Breast epithelium (tissue), 4 donors: ENCODE measurements at regions not wholly inside any gene's neighbourhood (a gene's known extent, or its start where the extent isn't known, plus 50 kb on each side); places are given as distances from the start of the nearest gene placed in this dataset.
A peak's percentile ranks its signal among the peaks of the same experiment; 100 is the strongest.

ENCODE experiments used
- DNase-seq, 2 donors: peaks; one replicate each; pipeline ENCODE4 v3.0.0-alpha.2; 2019; ENCODE audit warnings: low spot score in 2 of 2
- H3K27ac ChIP-seq, 2 donors: fragments of 200-600 bp; sonication (generic) in 1 of 2; one replicate each; pipeline ENCODE4 v1.5.1; 2016 to 2019; ENCODE audit warnings: mild to moderate bottlenecking in 1 of 2
- H3K27me3 ChIP-seq, 2 donors: fragments of 200-600 bp; sonication (generic) in 1 of 2; one replicate each; pipeline versions ENCODE4 v1.5.1 to v1.6.0; 2017 to 2019; ENCODE audit warnings: control low read depth in 1 of 2, mild to moderate bottlenecking in 1 of 2
- H3K36me3 ChIP-seq: fragments of 200-600 bp; one replicate; pipeline ENCODE4 v1.5.1; 2019
- H3K4me1 ChIP-seq, 2 donors: fragments of 200-600 bp; sonication (generic); one replicate each; pipeline ENCODE4 v1.5.1; 2016 to 2019; ENCODE audit warnings: control low read depth in 1 of 2
- H3K4me3 ChIP-seq, 3 donors: fragments of 200-600 bp; sonication (generic); 1 replicate in 2 of 3; 2 replicates in 1 of 3; pipeline ENCODE4 v1.5.1; 2016 to 2019; ENCODE audit warnings: mild to moderate bottlenecking in 3 of 3, moderate library complexity in 2 of 3
- H3K9me3 ChIP-seq, 2 donors: fragments of 200-600 bp; sonication (generic) in 1 of 2; one replicate each; pipeline ENCODE4 v1.5.1; 2016 to 2019; ENCODE audit warnings: control low read depth in 1 of 2
- POLR2A ChIP-seq: fragments of 450-650 bp; IDR thresholded peaks from one replicate; pipeline ENCODE4 v1.6.1; 2016; ENCODE audit warnings: antibody characterized with exemption, mild to moderate bottlenecking, moderate library complexity
- POLR2AphosphoS5 ChIP-seq, 3 donors: sonication (generic); formaldehyde crosslinking; IDR thresholded peaks; one replicate each; pipeline ENCODE4 v1.6.1; 2017; ENCODE audit warnings: antibody characterized with exemption in 3 of 3
- intact Hi-C: fragments of 100-400 bp; cut with DNase I; formaldehyde crosslinking; loops from one replicate; pipeline ENCODE4 v1.15.1; 2023; ENCODE audit warnings: low total_unique reads
- TF ChIP-seq, protein P1 (sequence below), 3 donors: fragments of 450-650 bp; IDR thresholded peaks; one replicate each; pipeline ENCODE4 v1.5.1; 2016 to 2017; ENCODE audit warnings: antibody characterized with exemption in 3 of 3, mild to moderate bottlenecking in 3 of 3, moderate library complexity in 3 of 3

GRCh38 chr11:92846491-92847125 lies 122.8 kb upstream of the MTNR1B start:
- no peaks in the 10 kb centered on the region for H3K36me3 ChIP-seq
- H3K27me3 ChIP-seq: no peaks in the 10 kb centered on the region
- no peak overlapping the region for H3K27ac ChIP-seq
- intact Hi-C loops: no loop called here
- H3K4me3 ChIP-seq: no peak overlapping the region
- TF ChIP-seq POLR2A: no peak
- no peak for TF ChIP-seq POLR2AphosphoS5 (IDR thresholded peaks at IDR 0.05)
- TF ChIP-seq, protein P1, sequence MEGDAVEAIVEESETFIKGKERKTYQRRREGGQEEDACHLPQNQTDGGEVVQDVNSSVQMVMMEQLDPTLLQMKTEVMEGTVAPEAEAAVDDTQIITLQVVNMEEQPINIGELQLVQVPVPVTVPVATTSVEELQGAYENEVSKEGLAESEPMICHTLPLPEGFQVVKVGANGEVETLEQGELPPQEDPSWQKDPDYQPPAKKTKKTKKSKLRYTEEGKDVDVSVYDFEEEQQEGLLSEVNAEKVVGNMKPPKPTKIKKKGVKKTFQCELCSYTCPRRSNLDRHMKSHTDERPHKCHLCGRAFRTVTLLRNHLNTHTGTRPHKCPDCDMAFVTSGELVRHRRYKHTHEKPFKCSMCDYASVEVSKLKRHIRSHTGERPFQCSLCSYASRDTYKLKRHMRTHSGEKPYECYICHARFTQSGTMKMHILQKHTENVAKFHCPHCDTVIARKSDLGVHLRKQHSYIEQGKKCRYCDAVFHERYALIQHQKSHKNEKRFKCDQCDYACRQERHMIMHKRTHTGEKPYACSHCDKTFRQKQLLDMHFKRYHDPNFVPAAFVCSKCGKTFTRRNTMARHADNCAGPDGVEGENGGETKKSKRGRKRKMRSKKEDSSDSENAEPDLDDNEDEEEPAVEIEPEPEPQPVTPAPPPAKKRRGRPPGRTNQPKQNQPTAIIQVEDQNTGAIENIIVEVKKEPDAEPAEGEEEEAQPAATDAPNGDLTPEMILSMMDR (IDR thresholded peaks at IDR 0.05): no peak
- no peaks in the 10 kb centered on the region for H3K4me1 ChIP-seq
- no peaks in the 10 kb centered on the region for H3K9me3 ChIP-seq
- no peak for DNase-seq

GRCh38 chr11:92848578-92848977 lies 120.9 kb upstream of the MTNR1B start:
- Histone ChIP-seq H3K27ac (no peak overlapping the region), H3K9me3 (no peaks in the 10 kb centered on the region), H3K36me3 (no peaks in the 10 kb centered on the region), H3K27me3 (no peaks in the 10 kb centered on the region), H3K4me3 (no peak overlapping the region), H3K4me1 (no peaks in the 10 kb centered on the region)
- intact Hi-C loops: no loop called here
- no peak for DNase-seq
- TF ChIP-seq, protein P1 (IDR thresholded peaks at IDR 0.05): no peak
- TF ChIP-seq POLR2AphosphoS5 (IDR thresholded peaks at IDR 0.05) (no peak), POLR2A (no peak)

DNA sequence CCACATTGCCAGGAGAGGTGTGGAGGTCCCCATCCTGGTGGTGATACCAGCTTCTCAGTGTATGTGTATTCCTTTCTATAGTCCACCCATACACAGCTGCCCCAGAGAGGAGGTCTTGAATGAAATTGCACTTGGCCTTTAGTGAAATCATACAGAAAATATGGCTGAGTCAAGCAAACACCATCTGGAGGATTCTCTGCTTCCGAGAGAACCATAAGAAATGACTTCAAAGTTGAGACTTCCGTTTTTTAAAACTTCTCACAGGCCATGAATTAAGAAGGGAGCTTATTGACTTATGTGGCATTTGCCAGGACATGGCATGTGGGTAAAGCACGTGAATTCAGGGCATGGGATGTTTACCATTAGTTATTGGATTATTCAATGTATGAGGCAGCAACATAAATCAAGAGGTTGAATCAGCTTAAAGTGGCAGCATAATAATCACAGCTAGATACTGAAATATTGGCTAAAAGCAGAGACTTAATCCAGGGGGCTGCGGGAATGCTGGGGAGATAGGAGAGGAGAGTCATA lies 119.1 kb upstream of the MTNR1B start:
- H3K4me3 ChIP-seq: no peak overlapping the region
- intact Hi-C loops: no loop called here
- no peak overlapping the region for H3K27ac ChIP-seq
- H3K36me3 ChIP-seq: no peaks in the 10 kb centered on the region
- H3K9me3 ChIP-seq: no peaks in the 10 kb centered on the region
- DNase-seq: no peak
- no peaks in the 10 kb centered on the region for H3K4me1 ChIP-seq
- TF ChIP-seq POLR2AphosphoS5 (IDR thresholded peaks at IDR 0.05) (no peak), POLR2A (no peak)
- TF ChIP-seq, protein P1 (IDR thresholded peaks at IDR 0.05): no peak
- no peaks in the 10 kb centered on the region for H3K27me3 ChIP-seq

- Histone ChIP-seq H3K36me3 (no peaks in the 10 kb centered on the region), H3K9me3 (no peaks in the 10 kb centered on the region), H3K27me3 (no peaks in the 10 kb centered on the region), H3K4me1 (no peaks in the 10 kb centered on the region), H3K27ac (no peak overlapping the region), H3K4me3 (no peak overlapping the region)
- TF ChIP-seq POLR2AphosphoS5 (IDR thresholded peaks at IDR 0.05): no peak
- TF ChIP-seq, protein P1 (IDR thresholded peaks at IDR 0.05): no peak
- no peak for TF ChIP-seq POLR2A
- intact Hi-C loops: no loop called here
- no peak for DNase-seq
Measured at GRCh38 chr11:92852229-92852628, 117.2 kb upstream of the MTNR1B start.

DNA sequence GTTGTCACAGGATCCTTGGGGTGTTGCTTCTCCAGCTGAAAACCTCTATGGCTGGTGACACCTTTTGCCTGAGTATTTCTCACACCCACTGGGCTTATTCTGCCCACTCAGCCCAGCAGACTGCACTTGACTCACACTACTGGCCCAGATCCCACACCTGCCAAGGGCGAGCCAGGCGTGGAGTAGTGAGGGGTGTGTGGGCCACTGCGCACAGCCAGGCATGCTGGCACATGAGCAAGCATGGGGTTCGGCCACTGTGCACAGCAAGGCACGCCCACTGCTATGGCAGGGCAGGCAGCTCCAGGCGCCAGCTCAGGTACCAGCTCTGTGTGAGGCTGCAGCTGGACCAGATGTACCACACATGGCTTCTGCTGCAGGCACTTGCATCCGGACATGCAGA lies 116.5 kb upstream of the MTNR1B start:
- Histone ChIP-seq H3K4me1 (no peaks in the 10 kb centered on the region), H3K27me3 (no peaks in the 10 kb centered on the region), H3K36me3 (no peaks in the 10 kb centered on the region), H3K4me3 (no peak overlapping the region), H3K9me3 (no peaks in the 10 kb centered on the region), H3K27ac (no peak overlapping the region)
- intact Hi-C loops: no loop called here
- peak in 1 of 2 donors; percentile 53 for DNase-seq
- TF ChIP-seq, protein P1 (IDR thresholded peaks at IDR 0.05): no peak
- TF ChIP-seq POLR2A: no peak
- no peak for TF ChIP-seq POLR2AphosphoS5 (IDR thresholded peaks at IDR 0.05)
